Fibroblast of mammary gland (primary cell): ENCODE measurements at regions not wholly inside any gene's neighbourhood (a gene's known extent, or its start where the extent isn't known, plus 50 kb on each side); places are given as distances from the start of the nearest gene placed in this dataset.
"Not testable (repeated sequence)": the region's sequence is repeated elsewhere in the genome, so short reads cannot be mapped to it uniquely, and the experiment has no call there.

Source experiments
- DNase-seq: peaks from one replicate; pipeline ENCODE4 v3.0.0-alpha.2; 2010; ENCODE audit warnings: low read depth
- H3K4me3 ChIP-seq: 2 replicates; pipeline ENCODE4 v1.5.1; 2011; ENCODE audit warnings: low read depth, mild to moderate bottlenecking, low read length, moderate library complexity; ENCODE audit not compliant: control insufficient read depth
- TF ChIP-seq, protein P1 (sequence below): conservative IDR thresholded peaks from 2 replicates; pipeline ENCODE4 v1.5.1; 2011; ENCODE audit warnings: low read depth, low read length, inconsistent platforms; ENCODE audit not compliant: control insufficient read depth, insufficient read depth

DNA sequence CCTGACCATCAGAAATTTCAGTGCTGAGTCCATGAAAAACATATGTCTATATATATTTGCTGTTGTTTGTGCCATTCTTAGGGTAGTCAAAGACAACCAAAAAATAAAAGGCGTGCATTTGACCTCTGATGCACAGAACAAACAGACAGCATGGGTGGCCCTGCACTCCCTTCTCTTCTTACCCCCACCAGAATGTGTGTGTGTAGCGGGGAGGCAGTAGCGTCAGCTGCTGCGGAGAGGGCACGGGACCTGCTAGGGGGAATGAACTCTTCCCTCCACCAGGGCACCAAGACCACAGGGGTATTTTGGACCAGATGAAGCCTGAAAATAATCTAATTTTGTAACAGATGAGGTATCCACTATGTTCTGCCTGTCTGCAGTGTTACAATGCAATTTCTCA, 277.7 kb upstream of the ZNF32 start:
- H3K4me3 ChIP-seq: no peak overlapping the region
- TF ChIP-seq, protein P1, sequence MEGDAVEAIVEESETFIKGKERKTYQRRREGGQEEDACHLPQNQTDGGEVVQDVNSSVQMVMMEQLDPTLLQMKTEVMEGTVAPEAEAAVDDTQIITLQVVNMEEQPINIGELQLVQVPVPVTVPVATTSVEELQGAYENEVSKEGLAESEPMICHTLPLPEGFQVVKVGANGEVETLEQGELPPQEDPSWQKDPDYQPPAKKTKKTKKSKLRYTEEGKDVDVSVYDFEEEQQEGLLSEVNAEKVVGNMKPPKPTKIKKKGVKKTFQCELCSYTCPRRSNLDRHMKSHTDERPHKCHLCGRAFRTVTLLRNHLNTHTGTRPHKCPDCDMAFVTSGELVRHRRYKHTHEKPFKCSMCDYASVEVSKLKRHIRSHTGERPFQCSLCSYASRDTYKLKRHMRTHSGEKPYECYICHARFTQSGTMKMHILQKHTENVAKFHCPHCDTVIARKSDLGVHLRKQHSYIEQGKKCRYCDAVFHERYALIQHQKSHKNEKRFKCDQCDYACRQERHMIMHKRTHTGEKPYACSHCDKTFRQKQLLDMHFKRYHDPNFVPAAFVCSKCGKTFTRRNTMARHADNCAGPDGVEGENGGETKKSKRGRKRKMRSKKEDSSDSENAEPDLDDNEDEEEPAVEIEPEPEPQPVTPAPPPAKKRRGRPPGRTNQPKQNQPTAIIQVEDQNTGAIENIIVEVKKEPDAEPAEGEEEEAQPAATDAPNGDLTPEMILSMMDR: no peak
- no peak for DNase-seq

DNA sequence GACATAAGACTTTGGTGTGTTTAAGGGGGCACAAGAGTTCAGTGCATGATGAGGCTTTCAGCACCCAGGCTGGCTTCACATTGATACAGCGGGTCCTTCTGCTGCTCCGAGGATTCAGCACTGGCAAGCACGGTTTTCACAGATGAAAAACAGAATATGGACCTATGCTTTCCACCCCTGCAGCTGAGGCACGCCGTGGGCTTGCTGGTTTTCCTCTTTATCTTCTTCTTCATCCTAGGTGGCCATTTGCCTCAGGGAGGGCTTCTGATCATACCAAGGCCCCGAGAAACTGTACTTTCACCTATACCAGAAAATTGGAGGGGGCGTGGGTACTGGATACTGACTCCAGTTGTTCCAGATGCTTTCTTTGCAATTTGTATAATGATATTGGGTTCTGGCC, 277.1 kb upstream of the ZNF32 start:
- TF ChIP-seq, protein P1: no peak
- H3K4me3 ChIP-seq: no peak overlapping the region
- DNase-seq: no peak

DNA sequence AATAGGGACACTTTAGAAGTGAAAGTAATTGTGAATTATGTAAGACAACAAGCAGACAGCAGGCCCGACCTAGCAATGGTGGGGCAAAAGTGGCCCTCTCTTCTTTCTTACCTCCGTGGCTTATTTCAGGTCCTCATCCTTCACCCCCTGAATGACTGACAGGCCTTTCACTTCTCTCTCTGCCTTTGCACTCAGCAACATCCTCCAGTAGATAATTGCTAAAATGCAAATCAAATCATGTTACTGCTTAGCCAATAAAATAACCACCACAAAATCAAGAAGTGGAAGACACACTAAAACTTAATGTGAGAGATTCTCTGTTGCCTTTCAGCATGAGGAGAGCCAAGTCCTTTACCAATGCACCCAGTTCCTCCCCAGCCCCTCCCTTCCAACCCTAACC, 274.6 kb upstream of the ZNF32 start:
- no peak for DNase-seq
- TF ChIP-seq, protein P1: no peak

DNA sequence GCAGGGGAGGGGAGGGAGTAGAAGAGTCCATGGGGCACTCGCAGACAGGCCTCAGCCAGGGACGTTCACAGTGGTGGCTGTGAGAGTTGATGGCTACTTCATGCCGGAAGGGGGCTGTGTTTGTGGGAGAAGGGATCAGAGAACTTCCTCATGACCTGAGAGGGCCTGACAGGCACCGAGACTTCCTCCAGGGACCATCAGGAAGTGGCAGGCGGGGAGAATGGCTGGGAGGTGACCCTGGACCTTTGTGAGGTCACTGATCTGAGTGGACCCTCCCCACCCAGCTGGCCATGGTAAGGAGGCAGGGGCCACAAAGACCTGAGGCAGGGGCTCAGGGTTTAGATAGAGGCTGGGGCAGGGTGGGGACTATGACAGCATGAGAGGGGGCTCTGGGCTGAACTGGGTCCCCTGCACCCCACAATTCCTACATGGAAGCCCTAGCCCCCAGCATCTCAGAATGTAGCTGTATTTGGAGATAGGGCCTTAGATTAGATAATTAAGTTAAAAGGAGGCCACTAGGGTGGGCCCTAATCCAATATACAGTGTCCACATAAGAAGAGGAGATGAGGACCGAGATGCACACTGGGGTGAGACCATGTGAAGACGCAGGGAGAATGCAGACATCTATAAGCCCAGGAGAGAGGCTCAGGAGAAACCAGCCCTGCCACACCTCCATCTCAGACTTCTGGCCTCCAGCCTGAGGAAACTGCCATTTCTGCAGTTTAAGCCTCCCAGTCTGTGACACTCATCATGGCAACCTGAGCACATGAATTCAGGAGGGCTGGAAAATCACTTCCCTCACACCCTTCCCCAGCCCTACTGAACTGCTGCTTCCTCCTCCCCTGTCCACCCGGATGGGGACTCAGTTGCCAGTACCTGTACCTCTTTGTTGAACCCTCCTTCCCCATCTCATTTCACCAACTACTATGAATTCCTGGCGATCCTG, 273.9 kb upstream of the ZNF32 start:
- no peak overlapping the region for H3K4me3 ChIP-seq
- DNase-seq: no peak
- TF ChIP-seq, protein P1: no peak

More for the DNA sequence above, 274.6 kb upstream of the ZNF32 start:
- H3K4me3 ChIP-seq: no peak overlapping the region

DNA sequence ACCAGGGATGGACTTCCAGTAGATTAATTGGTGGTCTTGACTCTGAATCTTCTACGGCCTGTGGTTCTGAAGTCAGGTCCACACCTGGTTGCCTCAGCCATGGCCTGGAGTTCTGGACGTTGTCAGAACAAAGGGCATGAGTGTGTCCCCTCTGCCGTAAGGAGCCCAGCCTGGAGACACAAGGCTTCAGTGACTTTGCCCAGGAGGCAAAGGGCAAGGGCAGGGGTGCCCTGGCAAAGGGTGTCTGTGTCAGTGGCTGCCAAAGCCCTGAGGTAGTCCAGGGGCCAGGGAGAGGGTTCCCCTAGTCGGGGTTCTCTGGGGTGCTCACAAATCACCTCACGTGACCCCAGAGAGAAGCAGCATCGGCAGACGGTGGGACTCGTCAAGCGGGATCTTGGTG, 273.2 kb upstream of the ZNF32 start:
- TF ChIP-seq, protein P1: no peak
- H3K4me3 ChIP-seq: no peak overlapping the region
- DNase-seq: no peak

DNA sequence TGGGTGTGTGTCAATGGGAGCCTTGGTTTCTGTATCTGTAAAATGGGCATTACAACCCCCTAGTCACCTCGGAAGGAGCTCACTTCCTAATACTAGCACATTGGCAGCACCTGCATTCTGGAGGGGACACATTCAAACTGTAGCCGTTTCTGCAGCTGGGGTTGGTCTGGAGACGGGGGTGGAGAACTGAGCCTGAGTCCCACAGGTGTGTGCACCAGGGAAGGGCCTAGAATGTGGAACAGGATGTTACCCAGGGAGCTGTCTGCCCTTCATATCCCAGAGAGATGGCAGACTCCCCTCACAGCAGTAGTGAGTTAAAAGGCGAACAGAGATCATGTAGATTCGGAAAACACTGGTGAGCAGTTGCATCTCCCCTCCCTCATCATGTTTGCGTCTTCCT, 272.8 kb upstream of the ZNF32 start:
- TF ChIP-seq, protein P1: no peak
- H3K4me3 ChIP-seq: no peak overlapping the region

DNA sequence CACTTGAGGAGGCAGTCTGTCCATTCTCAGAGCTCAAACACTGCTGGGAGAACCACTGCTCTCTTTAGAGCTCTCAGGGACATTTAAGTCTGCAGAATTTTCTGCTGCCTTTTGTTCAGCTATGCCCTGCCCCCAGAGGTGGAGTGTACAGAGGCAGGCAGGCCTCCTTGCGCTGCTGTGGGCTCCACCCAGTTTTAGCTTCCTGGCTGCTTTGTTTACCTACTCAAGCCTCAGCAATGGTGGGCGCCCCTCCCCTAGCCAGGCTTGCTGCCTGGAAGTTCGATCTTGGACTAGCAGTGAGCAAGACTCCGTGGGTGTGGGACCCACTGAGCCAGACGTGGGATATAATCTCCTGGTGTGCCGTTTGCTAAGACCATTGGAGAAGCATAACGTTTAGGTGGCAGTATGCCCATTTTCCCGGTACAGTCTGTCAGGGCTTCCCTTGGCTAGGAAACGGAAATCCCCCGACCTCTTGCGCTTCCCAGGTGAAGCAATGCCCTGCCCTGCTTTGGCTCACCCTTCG, 271.6 kb upstream of the ZNF32 start:
- H3K4me3 ChIP-seq, DNase-seq: not testable (repeated sequence)

More for the DNA sequence above, 272.8 kb upstream of the ZNF32 start:
- no peak for DNase-seq
